HTR-8/SVneo (cell line): ENCODE measurements at regions not wholly inside any gene's neighbourhood (a gene's known extent, or its start where the extent isn't known, plus 50 kb on each side); places are given as distances from the start of the nearest gene placed in this dataset.
A peak's percentile ranks its signal among the peaks of the same experiment; 100 is the strongest.
"Not testable (repeated sequence)": the region's sequence is repeated elsewhere in the genome, so short reads cannot be mapped to it uniquely, and the experiment has no call there.

ENCODE experiments used
- DNase-seq: peaks from one replicate; pipeline ENCODE4 v3.0.0; 2011; ENCODE audit warnings: low spot score, mixed read lengths; ENCODE audit not compliant: insufficient read length
- FAIRE-seq: peaks from 2 replicates; lab custom pipeline; 2011; peaks lifted over from hg19 to GRCh38; lab: Jason Lieb, UNC

DNA sequence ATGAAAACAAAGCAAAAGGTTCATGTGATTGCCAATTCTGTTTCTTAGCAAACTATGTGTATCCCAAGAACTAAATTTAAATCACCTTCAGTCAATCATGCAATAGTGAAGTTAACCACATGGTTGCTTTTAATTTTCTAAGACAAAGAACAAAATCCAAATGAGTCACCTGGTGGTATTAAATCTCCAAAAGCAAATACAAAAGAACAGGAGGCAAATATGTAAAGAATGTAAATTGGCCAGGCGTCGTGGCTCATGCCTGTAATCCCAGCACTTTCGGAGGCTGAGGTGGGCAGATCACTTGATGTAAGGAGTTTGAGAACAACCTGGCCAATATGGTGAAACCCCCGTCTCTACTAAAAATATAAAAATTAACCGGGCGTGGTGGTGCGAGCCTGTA, 54.2 kb upstream of the PIK3R4 start:
- DNase-seq (no peak), FAIRE-seq (no peak)

DNA sequence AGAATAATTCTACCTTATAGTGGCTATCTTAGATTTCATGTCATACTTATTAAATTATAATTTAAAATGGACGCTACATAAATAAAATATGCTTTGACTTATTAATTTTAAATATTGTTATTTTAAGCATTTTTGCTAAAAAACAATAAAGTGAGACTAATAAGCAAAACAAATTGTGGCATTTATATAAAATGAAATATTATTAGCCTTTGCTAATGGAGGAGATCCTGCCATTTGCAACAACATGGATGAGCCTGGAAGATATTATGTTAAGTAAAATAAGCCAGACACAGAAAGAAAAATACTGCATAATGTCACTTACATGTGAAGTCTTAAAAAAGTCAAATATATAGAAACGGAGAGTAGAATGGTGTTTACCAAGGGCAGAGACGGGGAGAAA, 54.8 kb upstream of the PIK3R4 start:
- FAIRE-seq = no peak

DNA sequence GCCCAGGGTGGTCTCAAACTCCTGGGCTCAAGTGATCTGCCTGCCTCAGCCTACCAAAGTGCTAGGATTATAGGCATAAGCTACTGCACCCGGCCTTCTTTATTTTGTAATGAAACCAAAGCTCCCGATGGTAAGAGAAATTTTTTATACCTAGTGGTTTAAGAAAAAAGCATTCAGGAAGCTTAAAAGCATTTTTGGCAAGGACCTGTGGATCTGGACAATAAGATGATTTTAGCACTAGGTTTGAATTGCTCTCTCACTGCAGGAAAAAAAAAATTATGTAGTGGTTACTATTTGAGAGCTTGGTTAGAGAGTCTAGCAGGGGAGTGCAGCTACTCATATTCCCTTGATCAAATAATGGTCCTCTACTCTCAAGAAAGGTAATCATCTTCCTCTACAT, 64.9 kb upstream of the PIK3R4 start:
- FAIRE-seq (no peak), DNase-seq (no peak)

More for the DNA sequence above, 54.8 kb upstream of the PIK3R4 start:
- no peak for DNase-seq

DNA sequence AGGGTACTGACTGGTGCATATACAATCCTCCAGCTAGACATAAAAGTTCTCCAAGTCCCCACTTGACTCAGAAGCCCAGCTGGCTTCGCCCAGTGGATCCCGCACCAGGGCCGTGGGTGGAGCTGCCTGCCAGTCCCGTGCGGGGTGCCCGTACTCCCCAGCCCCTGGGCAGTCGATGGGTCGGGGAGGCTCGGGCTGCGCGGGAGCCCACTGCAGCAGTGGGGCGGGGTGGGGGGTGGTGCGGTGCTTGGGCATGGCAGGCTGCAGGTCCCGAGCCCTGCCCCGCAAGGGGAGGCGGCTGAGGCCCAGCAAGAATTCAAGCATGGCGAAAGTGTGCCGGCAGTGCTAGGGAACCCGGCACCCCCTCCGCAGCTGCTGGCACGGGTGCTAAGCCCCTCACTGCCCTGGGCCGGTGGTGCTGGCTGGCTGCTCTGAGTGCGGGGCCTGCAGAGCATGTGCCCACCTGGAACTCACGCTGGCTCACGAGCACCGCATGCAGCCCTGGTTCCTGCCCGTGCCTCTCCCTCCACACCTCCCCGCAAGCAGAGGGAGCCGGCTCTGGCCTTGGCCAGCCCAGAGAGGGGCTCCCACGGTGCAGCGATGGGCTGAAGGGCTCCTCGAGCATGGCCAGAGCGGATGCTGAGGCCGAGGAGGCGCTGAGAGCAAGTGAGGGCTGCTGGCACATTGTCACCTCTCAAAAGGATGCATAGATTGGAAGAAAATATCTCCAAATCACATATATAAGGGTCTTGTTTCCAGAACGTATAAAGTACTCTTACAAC, 68.3 kb upstream of the PIK3R4 start:
- no peak for FAIRE-seq
- DNase-seq = no peak

DNA sequence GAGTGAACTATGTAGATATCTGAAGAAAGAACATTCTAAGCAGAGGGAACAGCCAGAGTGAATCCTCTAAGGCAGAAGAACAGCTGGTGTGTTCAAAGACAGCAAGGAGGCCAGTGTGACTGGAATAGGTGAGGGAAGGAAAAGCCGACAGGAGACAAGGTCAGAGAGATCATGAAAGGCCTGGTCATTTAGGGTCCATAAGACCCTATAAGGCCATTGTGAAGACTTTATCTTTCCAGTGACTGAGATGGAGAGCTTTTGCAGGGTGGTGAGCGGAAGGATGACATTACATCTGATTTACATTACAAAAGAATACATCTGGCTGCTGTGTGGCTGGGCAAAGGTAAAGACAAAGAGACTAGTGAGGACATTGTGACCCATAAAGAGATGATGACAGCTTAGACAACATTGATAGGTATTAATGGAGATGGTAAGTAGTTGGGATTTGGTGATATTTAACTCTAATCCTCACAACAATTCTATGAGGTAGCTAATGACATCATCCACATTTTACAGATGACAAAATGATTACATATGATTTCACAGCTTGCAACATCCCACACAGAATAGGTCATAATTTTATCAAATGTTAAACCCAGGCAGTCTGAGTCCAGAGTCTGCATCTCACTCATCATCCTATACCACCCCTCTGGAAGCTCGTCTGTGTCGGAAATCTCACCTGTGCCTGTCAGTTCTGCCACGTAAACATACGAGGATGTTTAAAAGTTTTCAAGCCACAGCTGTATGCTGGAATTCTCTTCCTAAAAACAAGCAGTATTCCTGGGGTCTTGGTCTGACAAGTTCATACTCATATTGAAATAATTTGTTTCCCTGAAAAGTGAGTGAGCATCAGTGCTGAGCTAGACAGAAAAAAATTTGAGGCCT, 70.2 kb upstream of the PIK3R4 start:
- DNase-seq (no peak), FAIRE-seq (no peak)

GRCh38 chr3:130818066-130818465, 71.4 kb upstream of the PIK3R4 start:
- FAIRE-seq, DNase-seq: not testable (repeated sequence)

GRCh38 chr3:130820976-130821375, 72.9 kb upstream of the ATP2C1 start:
- peak; percentile 14 for DNase-seq
- FAIRE-seq = no peak

DNA sequence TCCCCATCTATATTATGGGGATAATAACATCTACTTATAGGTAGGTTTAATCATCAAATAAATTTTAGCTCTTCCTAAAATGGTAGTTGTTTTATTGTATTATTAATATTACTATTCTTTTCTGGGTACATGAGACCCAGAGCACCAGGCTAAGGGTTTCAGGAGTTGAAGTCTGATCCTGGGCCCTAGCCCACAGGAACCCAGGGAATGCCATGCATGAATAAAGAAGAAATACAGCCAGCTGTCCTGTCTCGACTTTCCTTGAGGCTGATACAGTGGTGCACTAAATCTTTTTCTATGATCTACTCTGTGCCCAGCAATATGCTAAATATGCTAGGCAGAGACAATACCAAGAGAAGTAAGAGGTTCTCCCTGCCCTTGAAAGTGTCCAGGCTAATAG, 72.1 kb upstream of the ATP2C1 start:
- DNase-seq (no peak), FAIRE-seq (no peak)

DNA sequence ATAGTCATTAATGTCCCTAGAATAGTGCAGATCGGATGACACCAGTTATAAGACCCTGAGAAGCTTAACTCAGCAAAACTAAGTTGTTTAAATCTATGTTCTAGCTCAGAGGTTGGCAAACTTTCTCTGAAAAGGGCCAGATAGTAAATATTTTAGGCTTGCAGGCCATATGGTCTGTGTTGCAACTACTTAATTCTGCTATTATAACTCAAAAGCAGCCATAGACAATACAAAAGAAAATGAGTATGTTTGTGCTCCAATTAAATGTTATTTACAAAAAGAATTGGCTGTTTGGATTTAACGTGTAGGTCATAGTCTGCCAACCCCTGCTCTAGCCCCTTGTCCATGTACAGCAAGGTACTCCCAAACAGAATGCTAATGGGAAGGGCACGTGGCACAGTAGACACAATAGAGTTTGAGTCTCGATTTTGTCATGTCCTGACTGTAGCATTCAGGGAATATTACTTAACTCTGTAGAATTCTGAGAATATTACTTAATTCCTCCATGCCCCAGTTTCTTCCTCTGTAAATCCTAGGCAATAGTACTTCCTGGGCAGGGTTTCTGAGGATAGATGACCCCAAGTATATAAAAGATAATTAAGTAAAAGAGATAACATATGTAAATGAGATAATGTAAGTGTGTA, 70.5 kb upstream of the ATP2C1 start:
- DNase-seq (no peak), FAIRE-seq (no peak)

DNA sequence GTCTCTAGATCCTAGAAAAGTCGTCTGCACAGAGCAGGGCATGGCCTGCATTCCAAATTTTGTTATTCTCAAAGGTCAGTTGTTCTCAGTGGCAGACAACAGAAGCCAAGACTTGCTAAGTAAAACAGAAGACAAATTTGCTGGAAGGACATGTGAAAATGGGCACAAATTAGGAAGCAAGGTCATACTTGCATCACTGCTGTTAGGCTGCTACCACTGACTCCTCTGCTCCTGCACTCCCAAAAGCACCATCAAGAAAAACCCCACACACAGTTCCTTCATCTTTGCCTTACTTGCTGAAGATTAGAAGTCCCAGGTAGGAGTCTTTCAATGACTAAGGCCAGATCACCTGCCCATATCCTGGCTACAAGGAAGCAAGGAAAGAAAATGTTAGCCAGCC, 69.9 kb upstream of the ATP2C1 start:
- FAIRE-seq = no peak
- no peak for DNase-seq

- no peak for DNase-seq
- FAIRE-seq = no peak
Measured at GRCh38 chr3:130825762-130826299, 68.1 kb upstream of the ATP2C1 start.

DNA sequence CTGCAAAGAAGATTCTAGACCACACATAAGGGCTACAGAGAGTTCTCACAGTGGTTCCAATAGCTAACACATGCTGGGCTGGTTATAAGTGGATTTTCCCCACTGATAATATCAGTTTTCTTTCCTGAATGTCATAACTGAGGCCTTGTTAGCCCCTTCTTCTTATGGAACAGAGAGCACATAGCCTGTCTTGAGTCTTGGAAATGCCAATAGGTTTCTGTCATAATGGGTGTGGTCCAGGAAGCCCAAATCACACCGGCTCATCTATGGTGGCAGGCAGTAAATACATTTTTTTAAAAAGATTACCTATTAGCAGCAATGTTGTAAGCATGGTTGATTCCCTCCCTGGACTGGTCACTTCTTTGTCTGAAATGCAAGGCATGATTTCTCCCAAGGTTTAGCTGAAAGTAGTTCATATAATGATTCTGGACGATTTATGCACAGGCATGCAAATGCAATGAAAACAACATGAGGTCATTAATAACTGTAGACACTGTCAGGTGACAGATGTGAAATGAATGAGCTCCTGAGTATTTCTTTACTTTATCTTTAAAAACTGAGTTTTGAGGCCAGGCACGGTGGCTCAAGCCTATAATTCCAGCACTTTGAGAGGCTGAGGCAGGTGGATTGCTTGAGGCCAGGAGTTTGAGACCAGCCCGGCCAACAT, 67.2 kb upstream of the ATP2C1 start:
- FAIRE-seq (no peak), DNase-seq (no peak)

- no peak for FAIRE-seq
Measured at GRCh38 chr3:130827486-130827885, 66.4 kb upstream of the ATP2C1 start.

GRCh38 chr3:130828948-130829947, 64.6 kb upstream of the ATP2C1 start:
- FAIRE-seq = no peak
- no peak for DNase-seq

More at GRCh38 chr3:130827486-130827885, 66.4 kb upstream of the ATP2C1 start:
- DNase-seq = no peak

DNA sequence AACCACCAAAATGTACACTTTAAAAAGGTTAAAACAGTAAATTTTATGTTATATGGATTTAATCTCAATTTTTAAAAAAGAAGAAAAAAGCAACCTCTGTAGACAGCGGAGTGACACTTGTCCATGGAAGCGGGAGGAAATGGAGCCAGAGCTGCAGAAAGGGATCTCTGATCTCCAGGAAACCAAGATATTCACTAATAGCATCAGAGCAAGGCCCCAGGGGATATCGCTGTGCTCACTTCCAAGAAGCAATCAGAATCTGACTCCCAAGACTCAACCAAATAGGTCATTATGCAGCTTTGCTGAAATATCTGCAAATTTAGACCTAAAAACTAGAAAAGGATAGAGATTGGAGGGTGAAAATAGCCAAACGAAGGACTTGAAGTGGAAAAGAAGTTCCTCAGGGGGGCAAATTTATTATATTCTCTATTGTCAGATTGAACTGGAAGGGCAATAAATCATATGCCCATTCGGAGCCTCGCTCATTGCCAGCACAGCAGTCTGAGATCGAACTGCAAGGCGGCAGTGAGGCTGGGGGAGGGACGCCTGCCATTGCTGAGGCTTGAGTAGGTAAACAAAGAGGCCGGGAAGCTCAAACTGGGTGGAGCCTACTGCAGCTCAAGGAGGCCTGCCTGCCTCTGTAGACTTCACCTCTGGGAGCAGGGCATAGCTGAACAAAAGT, 62.0 kb upstream of the ATP2C1 start:
- no peak for FAIRE-seq

GRCh38 chr3:130832401-130832746, 61.5 kb upstream of the ATP2C1 start:
- not testable (repeated sequence) for FAIRE-seq, DNase-seq

More for the DNA sequence above, 62.0 kb upstream of the ATP2C1 start:
- DNase-seq = no peak

- no peak for DNase-seq
- no peak for FAIRE-seq
Measured at GRCh38 chr3:130834476-130834875, 59.4 kb upstream of the ATP2C1 start.

- FAIRE-seq (no peak), DNase-seq (no peak)
Measured at GRCh38 chr3:130835483-130835882, 58.4 kb upstream of the ATP2C1 start.
